ENCODE measurements at regions not wholly inside any gene's neighbourhood (a gene's known extent, or its start where the extent isn't known, plus 50 kb on each side); places are given as distances from the start of the nearest gene placed in this dataset.

GRCh38 chrX:129360175-129360574 is 163.1 kb downstream of the SMARCA1 start:
- TF ChIP-seq EZH2phosphoT487 (IDR thresholded peaks at IDR 0.05; ENCODE audit: low read length), result no peak
- TF ChIP-seq, protein P1, sequence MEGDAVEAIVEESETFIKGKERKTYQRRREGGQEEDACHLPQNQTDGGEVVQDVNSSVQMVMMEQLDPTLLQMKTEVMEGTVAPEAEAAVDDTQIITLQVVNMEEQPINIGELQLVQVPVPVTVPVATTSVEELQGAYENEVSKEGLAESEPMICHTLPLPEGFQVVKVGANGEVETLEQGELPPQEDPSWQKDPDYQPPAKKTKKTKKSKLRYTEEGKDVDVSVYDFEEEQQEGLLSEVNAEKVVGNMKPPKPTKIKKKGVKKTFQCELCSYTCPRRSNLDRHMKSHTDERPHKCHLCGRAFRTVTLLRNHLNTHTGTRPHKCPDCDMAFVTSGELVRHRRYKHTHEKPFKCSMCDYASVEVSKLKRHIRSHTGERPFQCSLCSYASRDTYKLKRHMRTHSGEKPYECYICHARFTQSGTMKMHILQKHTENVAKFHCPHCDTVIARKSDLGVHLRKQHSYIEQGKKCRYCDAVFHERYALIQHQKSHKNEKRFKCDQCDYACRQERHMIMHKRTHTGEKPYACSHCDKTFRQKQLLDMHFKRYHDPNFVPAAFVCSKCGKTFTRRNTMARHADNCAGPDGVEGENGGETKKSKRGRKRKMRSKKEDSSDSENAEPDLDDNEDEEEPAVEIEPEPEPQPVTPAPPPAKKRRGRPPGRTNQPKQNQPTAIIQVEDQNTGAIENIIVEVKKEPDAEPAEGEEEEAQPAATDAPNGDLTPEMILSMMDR (IDR thresholded peaks at IDR 0.05; ENCODE audit: low read length), result peak; percentile 71
- no peak for TF ChIP-seq EZH2 (optimal IDR thresholded peaks at IDR 0.05; ENCODE audit: low read depth, low read length)
